ENCODE measurements at regions not wholly inside any gene's neighbourhood (a gene's known extent, or its start where the extent isn't known, plus 50 kb on each side); places are given as distances from the start of the nearest gene placed in this dataset.

DNA sequence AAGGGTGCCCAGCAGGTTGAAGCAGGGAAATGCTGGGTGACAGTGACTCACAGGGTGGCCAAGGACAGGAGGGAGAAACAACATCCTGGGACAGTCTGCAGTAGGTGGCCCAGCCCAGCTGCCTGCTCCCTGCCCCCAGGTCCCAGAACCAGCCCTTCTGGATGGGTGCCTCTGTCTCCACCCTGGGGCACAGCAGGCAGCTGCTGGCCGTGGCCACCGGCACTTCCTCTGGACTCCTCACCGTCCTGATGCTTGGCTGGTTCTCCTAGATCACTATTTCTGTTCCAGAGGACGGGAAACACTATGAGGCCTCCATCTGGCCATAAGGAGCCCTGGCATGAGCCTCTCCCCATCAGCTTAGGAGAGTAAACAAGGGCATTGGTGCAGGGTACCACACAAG lies 258.9 kb downstream of the XXYLT1 start:
- DNase-seq: no peak
- Histone ChIP-seq H2AFZ (ENCODE audit: low read depth) (no peak overlapping the region), H3K36me3 (replicated peaks in 1 of 2; ENCODE audit: control insufficient read depth in 1 of 2, insufficient read depth in 2 of 2, low read length in 1 of 2) (no peaks in the 10 kb centered on the region), H4K20me1 (ENCODE audit: insufficient read depth) (no peaks in the 10 kb centered on the region), H3K9ac (no peak overlapping the region), H3K79me2 (ENCODE audit: insufficient read depth) (no peaks in the 10 kb centered on the region), H3K9me3 (no peaks in the 10 kb centered on the region), H3F3A (replicated peaks; ENCODE audit: insufficient read depth) (no peaks in the 10 kb centered on the region), H3K27ac (ENCODE audit: low read depth in 2 of 2, low read length in 1 of 2) (peak overlapping the region in 1 of 2 experiments; percentile 98; a peak in 2 of 4 replicates), H3K9me2 (no peaks in the 10 kb centered on the region), H3K27me3 (ENCODE audit: insufficient read depth) (0 out of 2 replicates have a peak, but pooled peaks cover 12% of the 10 kb centered on the region), H3K4me3 (ENCODE audit: low read depth in 2 of 2, low read length in 1 of 2) (no peak overlapping the region), H3K4me2 (no peak overlapping the region), H3K4me1 (ENCODE audit: control insufficient read depth in 1 of 2, insufficient read depth in 2 of 2, low read depth in 1 of 2, low read length in 1 of 2) (peaks cover 0 to 34% of the 10 kb centered on the region in 2 experiments; a peak in 2 of 4 replicates)
- CTCF ChIA-PET: interaction anchor here (1.0 to 3.6 kb wide), 4 partner anchors 7 to 329 kb away, joined by 4 to 9 read pairs (median 8); no protein-coding TSS in a partner anchor
- POLR2A ChIA-PET: no interaction called here
- 100% methylated on average over 1 of the region's 4 CpGs for WGBS (ENCODE audit: low lambda C conversion rate)
- TF ChIP-seq, protein P1, sequence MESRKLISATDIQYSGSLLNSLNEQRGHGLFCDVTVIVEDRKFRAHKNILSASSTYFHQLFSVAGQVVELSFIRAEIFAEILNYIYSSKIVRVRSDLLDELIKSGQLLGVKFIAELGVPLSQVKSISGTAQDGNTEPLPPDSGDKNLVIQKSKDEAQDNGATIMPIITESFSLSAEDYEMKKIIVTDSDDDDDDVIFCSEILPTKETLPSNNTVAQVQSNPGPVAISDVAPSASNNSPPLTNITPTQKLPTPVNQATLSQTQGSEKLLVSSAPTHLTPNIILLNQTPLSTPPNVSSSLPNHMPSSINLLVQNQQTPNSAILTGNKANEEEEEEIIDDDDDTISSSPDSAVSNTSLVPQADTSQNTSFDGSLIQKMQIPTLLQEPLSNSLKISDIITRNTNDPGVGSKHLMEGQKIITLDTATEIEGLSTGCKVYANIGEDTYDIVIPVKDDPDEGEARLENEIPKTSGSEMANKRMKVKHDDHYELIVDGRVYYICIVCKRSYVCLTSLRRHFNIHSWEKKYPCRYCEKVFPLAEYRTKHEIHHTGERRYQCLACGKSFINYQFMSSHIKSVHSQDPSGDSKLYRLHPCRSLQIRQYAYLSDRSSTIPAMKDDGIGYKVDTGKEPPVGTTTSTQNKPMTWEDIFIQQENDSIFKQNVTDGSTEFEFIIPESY (IDR thresholded peaks at IDR 0.05; ENCODE audit: borderline replicate concordance, low read depth): no peak
- TF ChIP-seq CHD2 (IDR thresholded peaks at IDR 0.05; ENCODE audit: low read length, partially characterized antibody): no peak
- no peak for TF ChIP-seq TAF1 (IDR thresholded peaks at IDR 0.05; ENCODE audit: borderline replicate concordance, low read depth, low read length)
- TF ChIP-seq SMC3 (IDR thresholded peaks at IDR 0.05; ENCODE audit: low read depth, low read length): no peak
- TF ChIP-seq SIN3A (IDR thresholded peaks at IDR 0.05; ENCODE audit: borderline replicate concordance, low read depth, low read length): no peak
- no peak for TF ChIP-seq FOXJ3 (CRISPR knock-in tag; IDR thresholded peaks at IDR 0.05)
- no peak for TF ChIP-seq YY1 (IDR thresholded peaks at IDR 0.05; ENCODE audit: low read depth)
- no peak for TF ChIP-seq FOXM1 (IDR thresholded peaks at IDR 0.05; ENCODE audit: low read depth)
- TF ChIP-seq, protein P2, sequence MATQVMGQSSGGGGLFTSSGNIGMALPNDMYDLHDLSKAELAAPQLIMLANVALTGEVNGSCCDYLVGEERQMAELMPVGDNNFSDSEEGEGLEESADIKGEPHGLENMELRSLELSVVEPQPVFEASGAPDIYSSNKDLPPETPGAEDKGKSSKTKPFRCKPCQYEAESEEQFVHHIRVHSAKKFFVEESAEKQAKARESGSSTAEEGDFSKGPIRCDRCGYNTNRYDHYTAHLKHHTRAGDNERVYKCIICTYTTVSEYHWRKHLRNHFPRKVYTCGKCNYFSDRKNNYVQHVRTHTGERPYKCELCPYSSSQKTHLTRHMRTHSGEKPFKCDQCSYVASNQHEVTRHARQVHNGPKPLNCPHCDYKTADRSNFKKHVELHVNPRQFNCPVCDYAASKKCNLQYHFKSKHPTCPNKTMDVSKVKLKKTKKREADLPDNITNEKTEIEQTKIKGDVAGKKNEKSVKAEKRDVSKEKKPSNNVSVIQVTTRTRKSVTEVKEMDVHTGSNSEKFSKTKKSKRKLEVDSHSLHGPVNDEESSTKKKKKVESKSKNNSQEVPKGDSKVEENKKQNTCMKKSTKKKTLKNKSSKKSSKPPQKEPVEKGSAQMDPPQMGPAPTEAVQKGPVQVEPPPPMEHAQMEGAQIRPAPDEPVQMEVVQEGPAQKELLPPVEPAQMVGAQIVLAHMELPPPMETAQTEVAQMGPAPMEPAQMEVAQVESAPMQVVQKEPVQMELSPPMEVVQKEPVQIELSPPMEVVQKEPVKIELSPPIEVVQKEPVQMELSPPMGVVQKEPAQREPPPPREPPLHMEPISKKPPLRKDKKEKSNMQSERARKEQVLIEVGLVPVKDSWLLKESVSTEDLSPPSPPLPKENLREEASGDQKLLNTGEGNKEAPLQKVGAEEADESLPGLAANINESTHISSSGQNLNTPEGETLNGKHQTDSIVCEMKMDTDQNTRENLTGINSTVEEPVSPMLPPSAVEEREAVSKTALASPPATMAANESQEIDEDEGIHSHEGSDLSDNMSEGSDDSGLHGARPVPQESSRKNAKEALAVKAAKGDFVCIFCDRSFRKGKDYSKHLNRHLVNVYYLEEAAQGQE (IDR thresholded peaks at IDR 0.05; ENCODE audit: low read depth, low read length): no peak
- no peak for TF ChIP-seq RFX5 (IDR thresholded peaks at IDR 0.05; ENCODE audit: low read length)
- TF ChIP-seq, protein P3, sequence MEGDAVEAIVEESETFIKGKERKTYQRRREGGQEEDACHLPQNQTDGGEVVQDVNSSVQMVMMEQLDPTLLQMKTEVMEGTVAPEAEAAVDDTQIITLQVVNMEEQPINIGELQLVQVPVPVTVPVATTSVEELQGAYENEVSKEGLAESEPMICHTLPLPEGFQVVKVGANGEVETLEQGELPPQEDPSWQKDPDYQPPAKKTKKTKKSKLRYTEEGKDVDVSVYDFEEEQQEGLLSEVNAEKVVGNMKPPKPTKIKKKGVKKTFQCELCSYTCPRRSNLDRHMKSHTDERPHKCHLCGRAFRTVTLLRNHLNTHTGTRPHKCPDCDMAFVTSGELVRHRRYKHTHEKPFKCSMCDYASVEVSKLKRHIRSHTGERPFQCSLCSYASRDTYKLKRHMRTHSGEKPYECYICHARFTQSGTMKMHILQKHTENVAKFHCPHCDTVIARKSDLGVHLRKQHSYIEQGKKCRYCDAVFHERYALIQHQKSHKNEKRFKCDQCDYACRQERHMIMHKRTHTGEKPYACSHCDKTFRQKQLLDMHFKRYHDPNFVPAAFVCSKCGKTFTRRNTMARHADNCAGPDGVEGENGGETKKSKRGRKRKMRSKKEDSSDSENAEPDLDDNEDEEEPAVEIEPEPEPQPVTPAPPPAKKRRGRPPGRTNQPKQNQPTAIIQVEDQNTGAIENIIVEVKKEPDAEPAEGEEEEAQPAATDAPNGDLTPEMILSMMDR (IDR thresholded peaks at IDR 0.05): no peak
- TF ChIP-seq JUND (IDR thresholded peaks at IDR 0.05): no peak
- TF ChIP-seq GATA2 (CRISPR knock-in tag; IDR thresholded peaks at IDR 0.05): no peak
- TF ChIP-seq, protein P4, sequence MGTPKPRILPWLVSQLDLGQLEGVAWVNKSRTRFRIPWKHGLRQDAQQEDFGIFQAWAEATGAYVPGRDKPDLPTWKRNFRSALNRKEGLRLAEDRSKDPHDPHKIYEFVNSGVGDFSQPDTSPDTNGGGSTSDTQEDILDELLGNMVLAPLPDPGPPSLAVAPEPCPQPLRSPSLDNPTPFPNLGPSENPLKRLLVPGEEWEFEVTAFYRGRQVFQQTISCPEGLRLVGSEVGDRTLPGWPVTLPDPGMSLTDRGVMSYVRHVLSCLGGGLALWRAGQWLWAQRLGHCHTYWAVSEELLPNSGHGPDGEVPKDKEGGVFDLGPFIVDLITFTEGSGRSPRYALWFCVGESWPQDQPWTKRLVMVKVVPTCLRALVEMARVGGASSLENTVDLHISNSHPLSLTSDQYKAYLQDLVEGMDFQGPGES (IDR thresholded peaks at IDR 0.05; ENCODE audit: low read depth, low read length): no peak
- no peak for TF ChIP-seq RXRA (IDR thresholded peaks at IDR 0.05; ENCODE audit: borderline replicate concordance, low read depth)
- TF ChIP-seq ELF1 (IDR thresholded peaks at IDR 0.05): no peak
- TF ChIP-seq FOSL2 (IDR thresholded peaks at IDR 0.05; ENCODE audit: borderline replicate concordance, low read depth): no peak
